GM23248 (cell line): ENCODE measurements at regions not wholly inside any gene's neighbourhood (a gene's known extent, or its start where the extent isn't known, plus 50 kb on each side); places are given as distances from the start of the nearest gene placed in this dataset.

Source experiments
- EZH2 ChIP-seq: fragments of 200-600 bp; sonication (generic); IDR thresholded peaks from 2 replicates; pipeline ENCODE4 v1.6.1; 2018; ENCODE audit warnings: antibody characterized with exemption, mild to moderate bottlenecking; ENCODE audit not compliant: insufficient read depth, poor library complexity, severe bottlenecking
- EZH2phosphoT487 ChIP-seq: fragments of 200-600 bp; sonication (generic); IDR thresholded peaks from 2 replicates; pipeline ENCODE4 v1.6.1; 2018; ENCODE audit warnings: antibody characterized with exemption, moderate library complexity, mild to moderate bottlenecking, low read depth; ENCODE audit not compliant: insufficient read depth

DNA sequence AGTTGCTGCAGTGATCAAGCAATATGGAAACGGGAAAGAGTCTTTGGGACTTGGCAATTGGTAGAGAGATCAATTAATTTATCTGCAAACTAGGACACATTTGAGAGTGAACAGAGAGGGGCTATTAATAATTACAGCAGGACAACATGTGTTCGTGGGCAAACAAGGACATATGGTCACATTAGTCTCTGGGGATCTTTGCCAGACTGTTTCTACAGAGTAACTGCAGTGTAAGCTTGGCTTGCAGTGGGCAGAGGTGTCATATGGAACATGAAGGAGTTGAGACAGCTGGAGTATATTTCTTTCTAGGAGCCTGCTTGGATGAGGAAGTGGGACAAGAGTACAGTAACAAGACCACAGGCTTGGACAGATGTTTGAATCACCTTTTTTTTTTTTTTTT is 232.1 kb upstream of the LYZL1 start:
- TF ChIP-seq EZH2phosphoT487, result no peak
- TF ChIP-seq EZH2, result no peak
